HK-2 (cell line): ENCODE measurements at regions not wholly inside any gene's neighbourhood (a gene's known extent, or its start where the extent isn't known, plus 50 kb on each side); places are given as distances from the start of the nearest gene placed in this dataset.

ENCODE experiments used
- DNase-seq: peaks from one replicate; pipeline ENCODE4 v3.0.0-alpha.2; 2018; ENCODE audit not compliant: unreplicated experiment

GRCh38 chr20:40493071-40493470, 196.0 kb downstream of the MAFB start:
- DNase-seq, result no peak

DNA sequence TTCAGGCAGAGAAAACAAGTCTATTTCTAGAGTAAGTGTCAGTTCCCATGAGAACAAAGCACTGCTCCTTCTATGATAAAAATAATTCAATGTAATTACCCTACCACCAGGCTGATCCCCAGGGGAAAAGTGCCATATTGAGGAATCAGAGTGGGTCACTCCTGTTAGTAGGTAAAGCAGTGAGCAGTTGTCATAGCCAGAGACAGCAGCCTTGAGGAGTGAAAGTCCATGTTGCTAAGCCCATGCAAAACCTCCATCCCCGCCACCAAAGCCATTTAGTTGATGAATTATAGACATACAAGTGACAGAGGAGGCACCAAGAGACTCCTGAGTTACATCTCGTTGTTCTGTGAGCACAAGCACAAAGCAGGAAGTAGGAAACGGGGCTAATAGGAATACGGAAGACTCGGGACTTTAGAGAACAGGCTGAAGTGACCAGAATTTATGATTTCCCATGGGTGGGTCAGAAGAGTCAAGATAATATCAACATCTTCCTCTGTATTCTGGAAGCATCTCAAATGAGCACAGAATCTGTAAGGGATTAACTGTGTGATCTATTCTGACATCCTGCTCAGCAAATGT, 197.9 kb downstream of the MAFB start:
- DNase-seq, result no peak

GRCh38 chr20:40489886-40490285, 199.2 kb downstream of the MAFB start:
- peak; percentile 29 for DNase-seq

GRCh38 chr20:40488401-40488800, 200.6 kb downstream of the MAFB start:
- DNase-seq, result no peak

DNA sequence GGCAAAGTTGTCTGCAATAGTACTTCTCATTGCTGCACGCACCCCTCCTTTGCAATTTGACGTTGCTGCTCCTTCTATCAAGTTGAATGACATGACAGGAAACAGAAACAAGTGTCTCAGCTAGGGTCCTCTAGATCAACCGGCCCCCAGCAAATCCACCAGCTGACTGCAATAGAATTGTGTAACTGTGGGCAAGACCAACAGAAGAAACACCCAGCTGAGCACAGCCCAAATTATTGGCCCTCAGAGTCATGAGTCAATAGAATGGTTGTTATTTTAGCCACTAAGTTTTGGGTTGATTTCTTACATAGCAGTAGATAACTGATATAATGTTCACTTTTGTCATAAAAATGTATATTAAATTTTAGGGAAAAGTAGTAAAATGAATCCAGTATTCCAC, 202.7 kb downstream of the MAFB start:
- DNase-seq, result no peak

GRCh38 chr20:40481743-40482458, 207.1 kb downstream of the MAFB start:
- no peak for DNase-seq

- no peak for DNase-seq
Measured at GRCh38 chr20:40481337-40481736, 207.7 kb downstream of the MAFB start.

DNA sequence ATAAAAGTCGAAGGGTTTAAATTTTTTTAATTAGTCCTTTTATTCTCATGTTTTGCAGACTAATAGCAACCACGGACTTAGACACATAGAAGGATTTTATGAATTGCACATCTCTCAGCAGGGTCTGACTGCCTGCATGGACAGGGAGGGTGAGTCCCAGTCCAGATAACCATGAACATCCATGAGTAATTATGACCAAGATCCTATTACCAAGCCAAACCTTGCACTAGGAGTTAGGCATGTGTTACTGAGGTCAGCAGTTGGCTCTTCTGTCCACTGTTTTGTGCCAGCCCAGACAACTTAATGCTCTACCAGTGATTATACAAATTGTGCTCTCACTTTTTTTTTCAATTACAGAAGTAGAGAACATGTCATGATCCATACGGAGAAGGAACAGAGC, 211.2 kb downstream of the MAFB start:
- DNase-seq, result no peak

- no peak for DNase-seq
Measured at GRCh38 chr20:40476461-40476860, 212.6 kb downstream of the MAFB start.

GRCh38 chr20:40472905-40473304, 216.1 kb downstream of the MAFB start:
- DNase-seq, result no peak

GRCh38 chr20:40471261-40471629, 217.8 kb downstream of the MAFB start:
- no peak for DNase-seq

DNA sequence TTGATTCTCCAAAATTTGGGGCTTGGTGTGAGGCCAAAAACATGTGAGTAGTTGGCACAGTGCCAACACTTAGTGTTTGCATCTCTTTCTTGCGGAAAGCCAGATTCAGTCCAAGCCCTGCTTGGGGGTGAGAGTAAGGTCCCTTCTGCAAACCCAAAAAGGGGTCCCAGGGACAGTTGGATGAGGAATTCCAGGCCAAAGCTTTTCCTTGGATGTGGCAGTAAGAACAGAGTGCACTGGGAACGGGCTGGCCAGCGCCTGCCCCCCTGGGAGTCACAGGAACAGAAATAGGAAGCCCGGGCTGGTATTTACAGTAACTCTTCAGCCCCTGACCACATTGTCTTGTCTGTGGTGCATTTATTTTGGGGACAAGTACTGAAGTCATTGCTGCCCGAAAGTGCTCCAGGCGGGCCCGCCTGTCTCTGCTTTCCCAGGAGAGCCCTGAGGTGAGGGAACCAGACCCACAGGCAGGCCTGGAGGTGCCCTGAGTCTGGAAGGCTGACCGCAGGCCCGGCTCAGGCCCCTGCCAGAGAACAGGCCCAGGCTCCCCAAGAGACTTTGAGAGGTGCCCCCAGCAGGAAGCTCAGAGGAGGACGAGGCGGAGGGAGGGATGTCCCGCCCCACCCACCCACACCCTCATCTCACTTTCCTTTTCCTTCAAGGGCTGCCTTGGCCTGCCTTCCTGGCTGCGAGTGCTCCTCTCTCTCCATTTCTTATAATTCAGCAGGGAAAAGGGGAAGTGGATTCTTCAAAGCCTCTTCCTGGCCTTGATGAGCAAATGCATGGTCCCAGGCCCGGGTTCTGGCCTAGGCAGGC, 218.4 kb downstream of the MAFB start:
- DNase-seq, result no peak

- DNase-seq, result no peak
Measured at GRCh38 chr20:40468759-40469158, 220.3 kb downstream of the MAFB start.

DNA sequence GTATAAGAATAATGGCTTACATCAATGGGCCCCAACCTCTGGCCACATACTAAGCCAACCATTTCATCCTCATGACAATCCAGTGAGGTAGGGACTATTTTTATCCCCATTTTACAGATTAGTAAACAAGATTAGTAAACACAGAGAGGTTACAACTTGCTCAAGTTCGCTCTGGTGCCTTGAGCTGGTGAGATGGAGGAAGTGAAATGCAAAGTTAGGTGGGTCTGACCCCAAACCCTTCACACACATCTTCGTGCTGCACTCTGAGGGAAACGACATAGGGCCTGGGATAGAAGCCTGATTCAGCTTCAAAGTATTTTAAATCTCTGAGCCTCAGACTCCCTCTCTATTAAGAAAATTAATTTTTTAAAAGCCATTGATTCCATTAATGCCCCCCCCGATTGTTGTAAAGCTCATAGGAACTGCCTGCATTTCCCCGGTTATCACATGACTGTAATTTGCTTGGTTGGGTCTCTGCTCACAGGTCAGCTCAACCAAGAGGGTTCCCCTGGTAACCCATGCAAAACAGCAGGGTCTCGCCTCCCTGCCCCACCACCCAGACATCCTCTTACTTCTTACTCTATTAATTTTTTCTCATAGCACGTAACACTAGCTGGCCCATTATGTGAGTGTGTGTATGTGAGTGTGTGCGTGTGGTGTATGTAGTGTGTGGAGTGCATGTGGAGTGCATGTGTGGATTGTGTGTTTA, 221.2 kb downstream of the MAFB start:
- no peak for DNase-seq

DNA sequence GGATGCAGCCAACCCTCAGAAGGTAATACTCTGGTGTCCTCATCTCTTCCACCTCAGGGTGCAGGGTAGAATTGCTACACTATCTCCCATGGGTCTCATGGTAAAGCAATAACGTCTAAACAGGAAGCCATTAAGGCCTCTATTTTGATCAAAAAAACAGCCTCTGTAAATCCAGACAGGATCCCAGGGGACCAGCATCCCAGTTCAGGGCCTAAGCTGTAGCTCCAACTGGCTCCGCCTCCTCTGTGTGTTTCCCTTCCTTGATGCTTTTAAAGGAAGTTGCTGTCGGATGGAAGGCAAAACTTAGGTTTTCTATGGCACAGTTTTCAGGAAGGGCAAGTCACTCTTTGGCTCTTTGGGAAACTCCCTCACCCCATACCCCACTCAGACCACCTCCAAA, 222.0 kb downstream of the MAFB start:
- no peak for DNase-seq

- DNase-seq, result no peak
Measured at GRCh38 chr20:40464731-40465208, 224.3 kb downstream of the MAFB start.

- DNase-seq, result no peak
Measured at GRCh38 chr20:40463171-40463570, 225.9 kb downstream of the MAFB start.

DNA sequence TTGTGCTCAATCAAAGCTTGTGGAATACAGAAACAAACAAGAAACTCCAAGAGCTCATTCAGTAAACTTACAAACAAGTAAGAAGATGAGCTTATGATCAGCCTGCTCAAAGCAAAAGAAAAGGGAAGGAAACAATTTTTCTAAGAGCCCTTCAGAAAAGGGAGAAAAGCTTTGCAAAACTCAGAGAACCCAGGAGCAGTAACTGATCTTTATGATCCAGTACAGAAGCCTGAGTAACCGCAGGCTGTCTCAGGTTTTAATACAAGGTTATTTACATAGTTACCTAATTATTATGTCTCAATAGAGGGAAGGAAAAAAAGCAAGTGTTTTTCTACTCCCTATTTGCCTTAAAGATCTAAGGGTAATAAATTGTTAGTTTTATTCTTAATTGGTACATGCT, 226.5 kb downstream of the MAFB start:
- no peak for DNase-seq

DNA sequence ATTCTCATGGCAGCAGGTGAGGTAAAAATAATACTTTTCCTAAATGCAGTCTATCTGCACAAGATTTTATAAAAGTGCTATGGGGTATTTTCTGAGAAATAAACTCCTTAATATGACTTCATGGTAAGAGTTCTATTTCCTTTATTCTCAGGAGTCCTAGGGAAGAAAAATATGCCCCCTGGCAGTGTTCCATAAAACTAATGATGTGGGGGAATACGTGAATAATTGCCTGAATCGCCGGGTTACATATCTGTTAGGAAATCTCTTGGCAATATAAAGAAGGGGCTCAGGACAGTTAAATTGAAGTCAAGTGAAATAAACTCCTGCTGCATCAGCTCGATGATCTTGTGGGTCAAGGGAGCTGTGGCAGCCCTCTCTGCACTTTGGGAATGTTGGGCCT, 229.7 kb downstream of the MAFB start:
- no peak for DNase-seq

- no peak for DNase-seq
Measured at GRCh38 chr20:40457404-40457803, 231.6 kb downstream of the MAFB start.

- no peak for DNase-seq
Measured at GRCh38 chr20:40452758-40453157, 236.3 kb downstream of the MAFB start.

DNA sequence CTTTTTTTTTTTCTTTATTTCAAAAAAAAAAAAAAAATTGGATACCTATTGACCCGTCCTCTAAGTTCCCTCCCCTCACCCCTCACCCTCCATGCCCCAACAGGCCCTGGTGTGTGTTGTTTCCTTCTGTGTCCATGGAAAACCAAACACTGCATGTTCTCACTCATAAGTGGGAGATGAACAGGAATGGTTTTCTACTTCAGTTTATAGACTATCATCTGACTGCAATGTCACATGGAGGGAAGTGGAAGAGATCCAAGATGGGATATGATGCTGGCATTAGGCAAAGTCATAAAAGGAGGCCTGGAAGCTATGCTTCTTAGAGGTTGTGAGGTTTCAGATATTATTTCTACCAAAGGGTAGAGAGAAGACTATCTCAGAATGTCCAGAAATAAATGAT, 237.5 kb downstream of the MAFB start:
- no peak for DNase-seq
